Anterior cingulate cortex (tissue), 58 donors: ENCODE measurements at regions not wholly inside any gene's neighbourhood (a gene's known extent, or its start where the extent isn't known, plus 50 kb on each side); places are given as distances from the start of the nearest gene placed in this dataset.
A peak's percentile ranks its signal among the peaks of the same experiment; 100 is the strongest.

Source experiments
- DNase-seq, 58 donors: peaks; one replicate each; lab custom pipeline; 2025; lab: John Stamatoyannopoulos, UW

DNA sequence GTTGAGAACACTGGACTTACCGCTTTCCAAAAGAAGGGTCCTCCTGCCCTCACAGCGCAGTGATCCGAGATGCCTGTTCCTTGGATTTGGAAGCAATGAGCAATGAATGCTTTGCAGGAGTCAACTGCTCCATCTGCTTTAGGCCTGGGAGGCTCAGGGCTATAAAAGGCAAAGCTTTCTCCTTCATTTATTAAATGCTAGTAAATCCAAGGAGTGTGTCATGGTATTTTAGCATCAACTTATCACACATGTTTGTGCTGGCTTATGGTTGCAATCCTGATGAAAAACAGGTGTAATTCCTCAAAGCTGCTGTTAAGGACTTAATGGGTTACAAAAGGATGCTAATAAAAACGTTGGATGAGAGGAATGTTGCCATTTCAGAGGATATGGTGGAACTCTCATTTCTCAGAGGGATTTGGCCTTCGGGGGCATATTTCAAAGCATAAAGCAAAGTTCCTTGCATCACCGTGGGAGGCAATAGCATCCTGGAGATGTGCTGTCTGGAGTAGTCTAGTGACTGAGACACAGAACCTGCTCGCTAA is 158.5 kb upstream of the TPM1 start:
- DNase-seq: no peak

DNA sequence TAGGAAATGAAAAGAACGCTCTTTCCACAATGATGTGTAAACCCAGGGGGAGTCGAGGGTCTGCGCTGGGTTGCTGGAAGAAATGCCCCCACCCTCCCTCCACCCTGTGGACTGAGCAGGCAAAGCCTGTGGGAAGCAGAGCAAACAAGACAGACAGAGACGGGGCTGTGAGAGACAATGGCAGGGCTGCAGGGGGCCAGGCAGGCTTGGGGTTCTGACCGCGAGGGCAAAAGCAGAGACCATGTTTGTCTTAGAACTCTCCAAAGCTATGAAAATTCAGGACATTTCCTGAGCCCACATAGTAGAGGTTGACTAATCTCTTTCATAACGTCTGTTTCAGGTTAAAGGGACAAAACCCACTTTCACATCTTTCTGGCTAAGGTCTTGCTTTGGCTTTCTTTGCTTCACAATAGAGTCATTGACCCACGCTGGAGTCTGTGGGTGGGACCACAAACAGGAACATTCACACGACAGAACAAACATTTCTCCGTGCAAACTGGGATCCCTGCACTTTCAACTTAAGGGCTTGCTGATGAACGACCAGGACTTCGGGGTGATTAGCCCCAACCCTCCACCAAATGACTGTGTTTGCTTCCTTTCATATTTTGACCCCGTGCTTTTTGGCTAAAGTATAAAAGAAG is 156.0 kb upstream of the TPM1 start:
- DNase-seq: peak in 4 of 58 donors; percentile 1 to 28 (median 12)

DNA sequence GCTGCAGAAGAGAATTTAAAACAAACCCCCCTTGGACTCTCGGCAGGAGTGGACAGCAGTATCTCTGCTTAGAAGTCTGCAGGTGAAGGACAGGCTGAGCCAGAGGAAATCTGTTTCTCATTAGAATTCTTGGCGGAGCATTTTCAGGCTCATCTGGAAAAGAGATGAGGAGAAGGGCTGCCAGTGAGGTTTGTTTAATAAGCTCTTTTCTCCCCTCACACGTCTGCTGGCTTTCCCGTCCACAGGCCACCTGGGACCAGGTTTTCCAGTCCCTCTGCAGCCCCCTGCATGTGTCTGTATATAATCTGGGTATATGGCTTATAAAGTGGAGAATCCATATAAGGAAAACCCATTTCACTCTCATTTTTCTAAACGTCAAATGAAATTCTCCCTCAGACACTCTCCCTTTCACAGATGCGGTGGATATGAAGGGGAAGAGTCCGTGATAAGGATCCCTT is 155.4 kb upstream of the TPM1 start:
- DNase-seq: no peak

DNA sequence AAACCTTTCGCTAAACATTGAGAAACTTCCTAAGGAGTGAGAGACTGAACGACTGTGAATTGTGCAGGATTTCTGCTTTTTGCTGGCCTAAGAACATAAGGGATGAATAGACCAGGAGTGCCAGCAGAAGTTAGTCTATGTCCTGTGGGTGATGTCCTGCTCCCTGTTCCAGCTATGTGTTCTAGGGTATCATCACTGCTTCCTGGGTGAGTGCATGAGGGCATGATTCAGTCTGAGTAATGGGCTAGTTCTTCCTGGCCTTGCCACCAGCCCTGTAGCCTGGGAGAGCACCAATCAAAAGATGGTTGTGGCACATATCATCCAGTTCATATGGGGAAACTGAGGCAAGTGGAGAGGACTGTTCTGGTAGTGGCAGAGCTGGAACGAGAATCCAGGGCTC is 153.9 kb upstream of the TPM1 start:
- DNase-seq: no peak

DNA sequence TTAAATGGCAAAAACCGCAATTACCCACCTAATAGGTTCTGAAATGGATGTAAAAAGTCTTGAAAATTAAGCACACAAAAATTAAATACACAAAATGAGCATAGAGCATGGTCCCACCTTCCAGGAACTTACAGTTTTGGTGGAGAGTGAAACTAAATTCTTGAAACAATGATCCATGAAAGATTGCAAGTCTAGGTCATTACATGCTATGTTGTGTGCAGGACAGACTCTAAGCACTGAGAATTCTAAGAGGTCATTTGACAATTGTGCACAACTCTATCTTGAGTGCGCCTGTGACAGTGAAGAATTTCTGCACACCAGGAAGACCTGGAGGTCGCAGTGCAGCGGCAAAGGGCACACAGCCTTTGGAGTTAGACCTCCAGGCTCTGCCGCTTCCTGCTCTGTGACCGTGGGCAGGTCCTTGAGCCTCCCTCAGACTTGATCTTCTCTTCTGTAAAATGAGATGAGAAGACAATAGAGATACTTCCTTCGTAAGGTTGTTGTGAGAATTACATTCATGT is 153.3 kb upstream of the TPM1 start:
- no peak for DNase-seq

DNA sequence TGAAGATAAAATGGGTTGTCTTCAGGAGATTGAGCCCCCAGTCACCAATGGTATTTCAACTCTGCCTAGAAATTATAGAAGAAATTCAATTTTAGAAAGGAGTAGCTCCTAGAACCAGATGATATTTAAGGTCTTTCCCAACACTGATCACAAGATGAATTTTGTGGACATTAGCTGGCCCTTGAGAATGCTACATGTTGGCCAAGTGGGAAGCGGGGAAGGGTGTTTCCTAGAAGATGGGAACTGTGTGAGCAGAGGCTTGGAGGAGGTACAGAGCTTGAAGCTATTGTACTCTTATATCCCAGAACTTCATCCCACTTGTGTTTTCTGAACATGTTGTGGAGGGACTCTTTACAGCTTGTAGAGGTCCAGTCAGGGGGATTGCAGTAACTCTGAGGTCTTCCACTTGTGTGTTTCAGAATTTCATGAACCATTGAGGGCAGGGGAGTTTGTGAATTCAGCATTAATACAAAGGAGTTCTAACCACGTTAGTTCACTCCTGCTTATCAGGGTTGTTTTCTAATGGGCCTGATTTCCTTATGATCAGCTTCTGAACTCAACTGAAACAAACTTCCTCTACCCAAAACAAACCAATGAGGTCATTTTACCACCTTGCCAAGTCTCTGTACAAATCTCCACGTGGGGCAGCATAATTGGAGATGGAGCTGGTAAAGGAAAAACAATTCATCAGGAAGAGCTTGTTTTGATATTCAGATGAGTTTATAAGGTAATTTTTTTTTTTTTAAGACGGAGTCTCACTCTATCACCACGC is 152.6 kb upstream of the TPM1 start:
- DNase-seq: no peak

DNA sequence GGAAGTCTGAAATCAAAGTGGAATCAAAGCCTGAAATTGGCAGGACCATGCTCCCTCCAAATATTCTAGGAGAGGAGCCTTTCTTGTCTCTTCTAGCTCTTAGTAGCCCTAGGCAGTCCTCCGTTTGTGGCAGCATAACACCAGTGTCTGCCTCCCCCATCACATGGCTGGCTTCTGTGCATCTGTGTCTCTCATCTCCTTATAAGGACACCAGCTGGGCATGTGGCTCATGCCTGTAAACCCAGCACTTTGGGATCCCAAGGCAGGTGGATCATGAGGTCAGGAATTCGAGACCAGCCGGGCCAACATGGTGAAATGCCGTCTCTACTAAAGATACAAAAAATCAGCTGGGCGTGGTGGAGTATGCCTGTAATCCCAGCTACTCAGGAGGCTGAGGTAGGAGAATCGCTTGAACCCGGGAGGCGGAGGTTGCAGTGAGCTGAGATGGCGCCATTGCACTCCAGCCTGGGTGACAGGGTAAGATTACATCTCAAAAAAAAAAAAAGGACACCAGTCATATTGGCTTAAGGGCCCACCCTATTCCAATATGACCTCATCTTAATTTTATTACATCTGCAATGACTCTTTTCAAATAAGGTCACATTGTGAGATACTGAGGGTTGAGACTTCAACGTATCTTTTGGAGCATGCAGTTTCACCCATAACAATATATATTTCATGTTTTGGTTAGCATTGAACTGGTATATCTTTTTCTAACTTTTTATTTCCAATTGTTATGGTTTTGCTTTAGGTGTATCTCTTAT is 148.0 kb upstream of the TPM1 start:
- no peak for DNase-seq

DNA sequence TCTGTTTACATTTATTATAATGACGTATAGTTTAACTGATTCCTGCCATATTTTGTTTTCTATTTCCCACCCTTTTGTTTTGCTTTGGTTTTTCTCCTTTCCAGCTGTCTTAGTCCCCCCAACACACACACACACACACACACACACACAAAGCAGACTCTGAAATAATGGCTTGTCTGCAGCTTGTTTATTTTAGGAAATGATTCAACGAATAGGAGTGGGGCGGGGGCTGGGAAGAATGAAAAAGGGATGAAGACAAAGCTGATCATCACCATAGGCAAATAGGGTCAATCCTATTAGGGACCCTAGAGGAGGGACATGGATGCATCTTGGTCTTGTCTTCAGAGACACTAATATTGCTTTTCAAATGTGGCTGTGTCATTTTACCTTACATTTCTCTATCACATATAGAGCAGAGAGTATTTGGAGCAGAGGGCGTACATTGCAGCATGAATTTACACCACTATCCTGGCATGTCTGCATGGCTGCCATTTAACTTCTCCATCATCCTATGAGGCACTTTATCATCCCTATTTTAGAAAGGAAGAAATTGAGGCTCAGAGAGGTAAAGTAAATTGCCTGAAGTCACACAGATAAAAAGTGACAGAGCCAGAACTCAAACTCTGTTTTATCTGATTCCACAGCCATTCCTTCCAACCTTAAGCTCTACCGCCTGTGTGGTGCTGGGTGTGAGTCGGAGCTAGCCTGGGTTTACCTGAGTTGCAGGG is 147.2 kb upstream of the TPM1 start:
- no peak for DNase-seq

DNA sequence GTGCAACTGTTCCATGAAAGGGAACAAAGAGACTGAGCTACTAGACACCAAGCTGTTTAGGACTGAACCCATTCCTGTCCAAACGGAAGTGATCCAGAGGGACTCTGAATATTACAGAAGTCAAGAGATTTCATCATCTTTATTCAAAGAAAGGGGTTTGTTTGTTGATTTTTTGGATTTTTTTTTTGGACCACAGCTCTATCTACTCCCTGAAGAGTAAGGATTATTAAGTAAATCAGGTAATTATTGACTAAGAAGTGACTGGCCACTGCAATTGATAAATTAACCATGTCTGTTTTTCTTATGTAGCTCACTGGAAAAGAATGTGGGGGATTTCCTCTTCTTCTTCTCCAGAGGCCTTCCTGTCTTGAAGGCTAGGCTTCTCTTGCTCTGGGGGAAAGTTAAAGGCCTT is 146.6 kb upstream of the TPM1 start:
- no peak for DNase-seq

DNA sequence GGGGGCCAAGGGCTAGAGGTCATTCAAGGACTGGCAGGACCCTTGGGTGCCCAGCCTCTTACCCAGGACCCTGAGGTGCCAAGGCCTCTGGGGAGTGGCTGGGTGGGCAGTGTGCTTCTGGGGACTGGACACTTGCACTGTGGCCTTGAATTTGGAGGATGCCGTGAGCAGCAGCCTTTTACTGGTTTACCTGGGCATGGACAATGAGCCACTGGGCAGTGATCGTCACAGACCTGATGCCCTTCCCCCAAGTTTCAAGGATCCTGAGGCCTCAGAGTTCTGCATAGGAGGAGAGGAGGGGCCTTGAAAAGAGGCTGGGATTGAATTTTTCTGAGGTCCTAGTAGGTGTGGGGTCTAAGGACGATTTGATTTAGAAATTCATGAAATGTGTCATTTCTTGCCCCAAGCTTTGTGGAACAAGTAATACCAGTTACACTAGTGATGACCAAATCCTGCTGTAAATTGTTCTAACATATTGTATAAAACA is 146.1 kb upstream of the TPM1 start:
- DNase-seq: no peak

DNA sequence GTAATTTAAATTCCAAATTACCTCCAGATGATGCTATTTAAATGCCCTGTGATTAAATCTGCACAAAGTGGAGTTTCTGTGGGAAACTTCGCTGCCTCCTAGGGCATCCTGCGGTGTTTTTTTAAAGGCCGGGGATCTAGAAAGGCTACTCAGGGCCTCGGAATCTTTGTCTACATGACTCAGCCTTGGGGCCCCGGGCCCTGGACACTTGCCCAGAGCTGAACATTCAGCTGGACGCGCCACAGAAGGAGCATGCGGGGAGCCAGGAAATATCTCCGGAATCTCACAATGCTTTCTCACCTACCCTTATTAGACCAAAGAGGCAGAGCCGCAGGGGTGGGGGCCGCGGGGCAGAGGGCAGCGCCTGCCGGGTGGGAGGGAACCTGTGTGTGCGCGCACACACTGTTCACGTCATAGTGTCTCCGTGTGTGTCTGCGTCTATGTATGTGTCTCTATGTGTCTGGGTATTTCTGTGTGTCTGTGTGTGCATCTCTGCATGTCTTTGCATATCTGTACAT is 145.5 kb upstream of the TPM1 start:
- DNase-seq: peak in 6 of 58 donors; percentile 4 to 63 (median 13)

DNA sequence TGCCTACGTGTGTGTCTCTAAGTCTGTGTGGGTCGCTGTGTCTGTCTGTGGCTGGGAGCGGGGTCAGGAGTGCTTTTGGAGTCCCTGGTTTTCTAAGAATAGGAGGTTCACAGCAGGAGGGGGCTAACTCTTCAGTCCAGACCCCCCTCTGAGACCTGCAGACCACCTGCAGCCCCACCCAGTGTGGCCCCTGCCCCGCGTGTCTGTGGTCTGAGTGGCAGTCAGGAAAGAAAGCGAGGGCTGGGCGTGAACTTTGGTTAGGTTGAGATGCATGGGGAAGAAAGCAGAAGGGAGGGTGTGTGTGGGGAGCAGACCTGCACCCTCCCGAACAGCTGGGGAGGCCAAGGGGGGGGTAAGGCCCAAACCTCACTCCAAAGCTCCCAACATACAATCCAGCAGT is 144.9 kb upstream of the TPM1 start:
- DNase-seq: no peak

DNA sequence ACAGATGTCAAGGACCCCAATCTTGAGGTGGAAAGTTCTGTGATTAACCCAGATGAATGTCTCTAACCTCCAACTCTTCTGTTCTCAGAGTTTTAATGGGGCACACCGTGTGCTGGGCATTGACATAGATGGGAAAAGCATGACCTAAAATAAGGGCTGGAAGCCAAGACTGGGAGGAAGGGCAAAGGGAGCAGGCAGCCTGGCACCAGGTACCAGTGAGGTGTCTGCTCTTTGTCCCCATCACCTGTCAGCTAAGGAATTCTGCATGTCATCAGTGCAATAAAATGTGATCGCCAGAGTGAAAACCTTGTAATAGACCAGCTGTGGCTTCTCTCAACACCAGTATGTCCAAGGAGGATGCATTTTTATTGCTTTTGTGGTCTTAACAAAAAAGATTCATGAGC is 143.5 kb upstream of the TPM1 start:
- no peak for DNase-seq

DNA sequence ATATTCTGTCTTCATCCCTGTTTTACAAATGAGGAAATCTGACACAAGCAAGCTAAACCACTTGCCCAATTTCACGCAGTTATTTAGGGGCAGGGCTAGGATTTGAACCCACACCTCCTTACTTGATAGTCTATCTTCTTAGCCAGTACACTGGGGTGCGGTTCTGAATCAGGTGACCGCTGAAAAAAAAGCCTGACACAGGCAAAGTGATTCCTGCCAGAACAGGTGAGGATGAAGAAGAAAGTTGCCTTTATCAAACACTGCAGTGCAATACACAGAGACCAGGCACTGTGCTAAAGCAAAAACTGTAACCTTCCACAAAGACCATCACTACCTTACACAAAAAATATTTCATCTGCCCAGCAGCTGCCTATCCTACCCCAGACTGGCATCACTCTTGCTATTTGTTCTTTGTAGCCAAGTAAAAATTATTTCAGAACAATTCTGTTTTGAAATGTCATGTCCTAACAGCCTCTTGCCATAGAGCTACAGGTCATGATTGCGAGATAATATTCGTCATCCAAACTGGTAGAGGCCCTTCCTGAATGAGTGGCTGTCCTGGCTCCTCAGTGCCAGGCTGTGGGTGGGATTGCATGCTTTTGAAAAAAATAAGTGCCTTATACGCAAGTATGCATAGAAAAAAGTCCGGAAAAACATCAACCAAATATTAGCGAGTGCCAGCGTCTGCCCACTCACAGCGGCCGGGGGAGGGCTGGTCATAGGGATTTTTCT is 142.3 kb upstream of the TPM1 start:
- no peak for DNase-seq

DNA sequence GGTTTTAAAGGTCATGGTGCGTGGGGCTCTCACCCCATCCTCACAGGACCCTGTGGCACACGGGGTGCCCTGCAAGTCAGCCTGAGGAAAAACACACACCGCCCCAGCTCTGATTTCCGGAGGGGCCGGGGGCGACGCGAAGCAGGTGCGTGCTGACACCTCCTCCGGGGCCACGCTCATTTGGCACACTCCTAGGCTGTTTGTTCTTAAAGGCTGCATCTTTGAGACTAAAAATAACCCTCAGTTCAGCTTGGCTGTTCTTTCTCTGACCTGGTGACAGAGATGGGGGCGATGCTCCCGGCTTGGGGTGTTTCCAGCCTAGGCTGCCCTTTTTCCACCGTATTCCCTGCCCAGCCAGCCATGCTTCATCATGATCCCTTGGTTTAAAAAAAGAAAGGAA is 141.5 kb upstream of the TPM1 start:
- no peak for DNase-seq

DNA sequence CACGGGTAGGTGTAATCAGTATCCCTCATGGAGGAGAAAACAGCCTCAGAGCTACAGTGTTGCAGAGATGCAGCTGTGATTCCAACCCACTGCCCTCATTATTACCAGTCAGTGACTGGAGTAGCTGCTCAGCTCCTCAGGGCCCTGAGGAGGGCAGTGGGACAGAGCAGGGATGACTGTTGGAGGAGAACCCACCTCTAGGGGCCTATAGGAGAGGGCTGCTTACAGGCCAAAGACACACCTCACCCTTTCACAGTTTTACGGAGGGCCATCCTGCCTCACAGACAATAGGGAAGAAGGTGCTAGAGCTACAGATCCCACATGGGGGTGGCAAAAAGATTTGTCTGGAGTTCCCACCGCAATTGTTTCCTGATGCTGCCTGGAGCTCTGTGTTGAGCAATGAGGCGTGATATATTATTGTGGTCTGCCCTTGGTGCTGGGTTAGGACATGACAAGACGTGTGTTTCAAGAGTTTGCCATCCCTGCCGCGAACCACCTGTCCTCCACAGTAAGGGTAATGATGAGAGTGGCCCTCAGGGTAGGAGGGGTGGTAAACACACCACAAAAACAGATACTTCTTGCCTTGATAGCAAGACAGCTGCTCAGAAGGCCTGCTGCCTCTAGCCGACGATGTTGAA is 140.5 kb upstream of the TPM1 start:
- DNase-seq: no peak

DNA sequence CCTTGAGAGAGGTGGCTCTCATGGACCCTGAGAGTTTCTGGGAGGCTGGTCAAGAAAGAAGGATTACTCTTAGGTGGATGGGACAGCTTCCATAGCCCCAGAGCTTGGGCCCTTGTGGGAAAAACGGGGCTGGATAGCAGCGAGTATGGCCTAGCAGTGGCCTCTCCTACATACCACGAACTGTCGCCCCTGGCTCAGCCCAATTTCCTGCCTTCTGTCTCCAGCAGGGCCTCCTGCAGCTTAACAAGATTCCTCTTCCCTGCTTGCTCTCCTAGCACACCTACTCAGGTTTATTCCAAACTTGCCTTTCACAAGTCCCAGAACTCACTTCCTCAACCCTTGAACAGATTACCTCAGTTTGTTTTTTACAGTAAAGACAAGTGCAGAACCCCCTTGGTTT is 139.7 kb upstream of the TPM1 start:
- DNase-seq: no peak

DNA sequence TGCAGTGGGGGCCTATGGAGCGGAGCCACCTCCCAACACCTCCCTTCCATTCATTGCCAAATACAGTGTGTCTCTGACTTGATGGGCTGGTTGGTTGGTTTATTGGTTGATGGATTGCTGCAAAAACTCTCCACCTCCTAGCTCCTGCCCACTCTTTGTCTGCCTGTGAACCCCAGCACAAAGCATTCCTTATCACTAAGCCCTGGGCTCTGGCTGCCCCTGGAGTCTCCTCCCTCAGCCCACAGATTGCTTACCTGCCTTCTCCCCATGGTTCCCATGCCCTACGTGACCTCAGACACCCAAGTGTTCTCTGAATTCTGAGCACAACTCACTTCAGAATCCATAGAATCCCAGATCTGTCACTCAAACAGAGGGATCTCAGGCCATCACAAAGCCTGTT is 139.1 kb upstream of the TPM1 start:
- no peak for DNase-seq
